ENCODE measurements at regions not wholly inside any gene's neighbourhood (a gene's known extent, or its start where the extent isn't known, plus 50 kb on each side); places are given as distances from the start of the nearest gene placed in this dataset.

DNA sequence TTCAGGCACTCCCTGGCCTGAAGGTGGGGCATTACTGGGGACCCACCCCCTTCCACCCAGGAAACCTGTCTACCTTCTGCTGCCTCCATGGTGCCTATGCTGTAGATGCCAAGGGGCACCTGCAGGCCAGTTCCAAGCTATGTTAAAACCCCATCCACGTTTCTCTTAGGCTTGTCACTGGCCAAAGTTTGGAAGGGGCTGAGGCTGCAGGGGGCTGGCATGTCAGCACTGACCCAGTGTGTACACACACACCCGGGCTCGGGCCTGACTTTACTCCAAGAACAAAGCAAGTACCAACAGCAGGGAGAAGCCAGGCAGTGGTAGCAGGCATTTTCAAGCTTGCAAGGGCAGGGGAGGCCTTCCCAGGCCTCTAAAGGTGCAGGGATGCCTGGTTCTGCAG, 53.8 kb upstream of the PCDH15 start:
- TF ChIP-seq TAF1 (IDR thresholded peaks at IDR 0.05; ENCODE audit: borderline replicate concordance, insufficient read depth, low read length), result no peak
- TF ChIP-seq POLR2AphosphoS5 (IDR thresholded peaks at IDR 0.05; ENCODE audit: low read depth, low read length), result no peak
- TF ChIP-seq SIN3A (IDR thresholded peaks at IDR 0.05; ENCODE audit: borderline replicate concordance, insufficient read depth, low read length), result no peak
- TF ChIP-seq REST (IDR thresholded peaks at IDR 0.05; ENCODE audit: insufficient read depth in 1 of 2, low read depth in 2 of 2, low read length in 2 of 2), result no peak
- no peak for TF ChIP-seq FOXP2 (optimal IDR thresholded peaks at IDR 0.05; ENCODE audit: borderline replicate concordance, extremely low read depth, extremely low read length, insufficient read depth)
